ENCODE measurements at regions not wholly inside any gene's neighbourhood (a gene's known extent, or its start where the extent isn't known, plus 50 kb on each side); places are given as distances from the start of the nearest gene placed in this dataset.

GRCh38 chr12:67534046-67534445, 114.5 kb upstream of the DYRK2 start:
- H3K23me2 ChIP-seq (ENCODE audit: insufficient read length, low read depth, low read length, poor library complexity, severe bottlenecking), result no peaks in the 10 kb centered on the region
- H3K4me3 Mint-ChIP-seq, result no peak overlapping the region

More at GRCh38 chr12:67534046-67534445, 114.5 kb upstream of the DYRK2 start:
- no peak overlapping the region for H2AFZ ChIP-seq (ENCODE audit: low read length)
- H3T11ph ChIP-seq (ENCODE audit: low read length), result no peak overlapping the region
- H3K27me3 Mint-ChIP-seq (ENCODE audit: low read depth), result no peaks in the 10 kb centered on the region; the same call in 1 of the 2 replicates
- no peak for TF ChIP-seq CTCF (conservative IDR thresholded peaks at IDR 0.05)
- no peaks in the 10 kb centered on the region for H4K20me1 ChIP-seq (ENCODE audit: control insufficient read depth, insufficient read depth, insufficient read length)
- H4K8ac ChIP-seq (replicated peaks; ENCODE audit: insufficient read length, low read depth, low read length), result no peak overlapping the region
- no peak overlapping the region for H4K91ac ChIP-seq (ENCODE audit: insufficient read length, low read depth, low read length)
- H2AK5ac ChIP-seq (ENCODE audit: insufficient read length, low read length), result no peak overlapping the region
- H3K14ac ChIP-seq (ENCODE audit: insufficient read depth, low read length), result no peak overlapping the region
- peaks cover 0 to 2% (median 0%) of the 10 kb centered on the region in 3 experiments; a peak in 1 of 7 replicates for H3K36me3 Mint-ChIP-seq (ENCODE audit: insufficient read depth in 1 of 3, low read depth in 3 of 3)
- no peak overlapping the region for H3K4me2 ChIP-seq (ENCODE audit: insufficient read depth, insufficient read length, low read length)
- no peak overlapping the region for H2BK120ac ChIP-seq (ENCODE audit: low read depth, low read length, poor library complexity, severe bottlenecking)
- H3K27ac ChIP-seq (ENCODE audit: insufficient read length, low read depth, low read length), result no peak overlapping the region
- H2BK12ac ChIP-seq (ENCODE audit: insufficient read length, low read depth, low read length), result no peak overlapping the region
- no peak for DNase-seq
- H3K79me1 ChIP-seq (ENCODE audit: insufficient read depth, low read depth, low read length, poor library complexity, severe bottlenecking), result no peaks in the 10 kb centered on the region
- H3K27ac Mint-ChIP-seq, result no peak overlapping the region; a peak in 1 of 7 replicates
- no peak overlapping the region for H3K23ac ChIP-seq (ENCODE audit: insufficient read length, low read depth, low read length)
- H2BK5ac ChIP-seq (ENCODE audit: insufficient read length, low read length), result no peak overlapping the region
- no peak overlapping the region for H3K9ac ChIP-seq (ENCODE audit: extremely low read depth, insufficient read length, low read length)
- H3K9me3 Mint-ChIP-seq, result no peaks in the 10 kb centered on the region; a peak in 1 of 5 replicates
- no peaks in the 10 kb centered on the region for H3K27me3 ChIP-seq (ENCODE audit: insufficient read depth, low read length)
- H3K4me1 Mint-ChIP-seq, result peaks cover 36 to 39% of the 10 kb centered on the region in 2 experiments
- H3K4ac ChIP-seq (ENCODE audit: low read depth, low read length), result no peak overlapping the region
- H2BK15ac ChIP-seq (ENCODE audit: low read depth, low read length), result no peak overlapping the region
- no peak overlapping the region for H3K56ac ChIP-seq (ENCODE audit: insufficient read length, low read depth, low read length)
- no peaks in the 10 kb centered on the region for H3K79me2 ChIP-seq (ENCODE audit: insufficient read depth, low read length)
- WGBS (ENCODE audit: extremely low coverage, insufficient read length, low lambda C conversion rate), result no CpG with 5 or more reads among the region's 3 CpGs
- H3K18ac ChIP-seq (ENCODE audit: insufficient read length, low read depth, low read length), result no peak overlapping the region
- no peaks in the 10 kb centered on the region for H3K9me3 ChIP-seq (ENCODE audit: control insufficient read depth, low read depth, low read length)
- H2BK20ac ChIP-seq (ENCODE audit: low read depth, low read length, poor library complexity, severe bottlenecking), result no peak overlapping the region
- no peak overlapping the region for H4K5ac ChIP-seq (ENCODE audit: insufficient read length, low read depth, low read length)
- peaks cover 11% of the 10 kb centered on the region; the same call in 1 of the 2 replicates for H3K4me1 ChIP-seq (ENCODE audit: insufficient read depth, low read length)
